ENCODE measurements at regions not wholly inside any gene's neighbourhood (a gene's known extent, or its start where the extent isn't known, plus 50 kb on each side); places are given as distances from the start of the nearest gene placed in this dataset.
A peak's percentile ranks its signal among the peaks of the same experiment; 100 is the strongest.

DNA sequence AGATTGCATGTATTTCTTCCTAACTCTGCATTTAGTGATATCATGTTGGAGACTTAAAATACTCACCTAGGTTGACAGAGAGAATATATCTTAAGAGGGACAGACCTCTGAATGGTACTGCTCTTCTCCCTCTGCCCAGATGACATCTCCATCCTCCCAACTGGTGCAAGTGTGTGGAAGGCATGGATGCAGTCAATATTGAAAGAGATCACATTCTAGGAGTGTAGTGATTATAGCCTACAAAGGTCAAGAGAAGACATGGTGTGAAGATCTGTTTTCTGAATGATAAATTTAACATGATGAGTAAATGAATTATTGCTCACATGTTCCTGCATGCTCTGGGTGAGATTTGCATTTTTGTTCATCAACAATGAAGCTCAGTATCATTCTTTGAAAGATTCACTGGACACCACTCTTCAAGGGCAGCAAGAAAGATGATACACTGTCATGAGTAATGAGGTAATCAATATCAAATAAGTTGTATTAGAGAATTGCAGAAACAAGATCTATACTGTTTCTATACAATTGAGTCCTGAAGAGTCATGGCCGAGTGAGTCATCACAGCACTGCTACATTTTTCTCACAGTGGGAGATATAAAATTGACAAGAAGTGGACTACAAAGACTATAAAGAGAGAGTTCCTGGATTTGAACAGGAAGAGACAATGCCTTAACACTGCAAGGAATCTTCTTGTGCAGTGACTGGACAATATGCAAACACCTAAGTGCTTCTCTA is 183.3 kb upstream of the KRR1 start (continued):
- TF ChIP-seq, protein P1, sequence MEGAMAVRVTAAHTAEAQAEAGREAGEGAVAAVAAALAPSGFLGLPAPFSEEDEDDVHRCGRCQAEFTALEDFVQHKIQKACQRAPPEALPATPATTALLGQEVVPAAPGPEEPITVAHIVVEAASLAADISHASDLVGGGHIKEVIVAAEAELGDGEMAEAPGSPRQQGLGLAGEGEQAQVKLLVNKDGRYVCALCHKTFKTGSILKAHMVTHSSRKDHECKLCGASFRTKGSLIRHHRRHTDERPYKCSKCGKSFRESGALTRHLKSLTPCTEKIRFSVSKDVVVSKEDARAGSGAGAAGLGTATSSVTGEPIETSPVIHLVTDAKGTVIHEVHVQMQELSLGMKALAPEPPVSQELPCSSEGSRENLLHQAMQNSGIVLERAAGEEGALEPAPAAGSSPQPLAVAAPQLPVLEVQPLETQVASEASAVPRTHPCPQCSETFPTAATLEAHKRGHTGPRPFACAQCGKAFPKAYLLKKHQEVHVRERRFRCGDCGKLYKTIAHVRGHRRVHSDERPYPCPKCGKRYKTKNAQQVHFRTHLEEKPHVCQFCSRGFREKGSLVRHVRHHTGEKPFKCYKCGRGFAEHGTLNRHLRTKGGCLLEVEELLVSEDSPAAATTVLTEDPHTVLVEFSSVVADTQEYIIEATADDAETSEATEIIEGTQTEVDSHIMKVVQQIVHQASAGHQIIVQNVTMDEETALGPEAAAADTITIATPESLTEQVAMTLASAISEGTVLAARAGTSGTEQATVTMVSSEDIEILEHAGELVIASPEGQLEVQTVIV (CRISPR knock-in tag; IDR thresholded peaks at IDR 0.05; ENCODE audit: borderline replicate concordance) = no peak
- TF ChIP-seq HNRNPK (IDR thresholded peaks at IDR 0.05; ENCODE audit: low read depth, low read length, poor library complexity, severe bottlenecking) (no peak), FOSL1 (tag; conservative IDR thresholded peaks at IDR 0.05) (peak; percentile 74), YY1 (IDR thresholded peaks at IDR 0.05; ENCODE audit: borderline replicate concordance in 1 of 3, control insufficient read depth in 1 of 3, extremely low read depth in 1 of 3, insufficient read depth in 3 of 3, insufficient read length in 1 of 3, insufficient replicate concordance in 2 of 3, low read depth in 1 of 3, low read length in 2 of 3) (no peak), MEIS2 (IDR thresholded peaks at IDR 0.05; ENCODE audit: partially characterized antibody) (no peak), JUND (IDR thresholded peaks at IDR 0.05; ENCODE audit: borderline replicate concordance, low read depth, low read length) (peak; percentile 76), JUND (tag; IDR thresholded peaks at IDR 0.05; ENCODE audit: borderline replicate concordance, low read depth, low read length) (peak; percentile 76; the same call in 2 of the 3 replicates), NFE2 (IDR thresholded peaks at IDR 0.05; ENCODE audit: low read depth) (peak; percentile 39; the same call in 1 of the 2 replicates), RNF2 (IDR thresholded peaks at IDR 0.05) (no peak), MAFG (tag; conservative IDR thresholded peaks at IDR 0.05) (0 out of 2 replicates have a peak, but pooled peaks have one; percentile 20), STAT5B (CRISPR knock-in tag; IDR thresholded peaks at IDR 0.05) (no peak), ID3 (CRISPR knock-in tag; IDR thresholded peaks at IDR 0.05) (no peak), ID3 (tag; IDR thresholded peaks at IDR 0.05) (no peak), SAFB (IDR thresholded peaks at IDR 0.05; ENCODE audit: borderline replicate concordance, low read depth, low read length) (no peak), ZNF668 (CRISPR knock-in tag; IDR thresholded peaks at IDR 0.05) (no peak), ZNF253 (CRISPR knock-in tag; conservative IDR thresholded peaks at IDR 0.05) (no peak), RUNX1 (IDR thresholded peaks at IDR 0.05; ENCODE audit: low read depth) (no peak)
- TF ChIP-seq, protein P2, sequence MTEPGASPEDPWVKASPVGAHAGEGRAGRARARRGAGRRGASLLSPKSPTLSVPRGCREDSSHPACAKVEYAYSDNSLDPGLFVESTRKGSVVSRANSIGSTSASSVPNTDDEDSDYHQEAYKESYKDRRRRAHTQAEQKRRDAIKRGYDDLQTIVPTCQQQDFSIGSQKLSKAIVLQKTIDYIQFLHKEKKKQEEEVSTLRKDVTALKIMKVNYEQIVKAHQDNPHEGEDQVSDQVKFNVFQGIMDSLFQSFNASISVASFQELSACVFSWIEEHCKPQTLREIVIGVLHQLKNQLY (CRISPR knock-in tag; conservative IDR thresholded peaks at IDR 0.05) = no peak
